ENCODE measurements at regions not wholly inside any gene's neighbourhood (a gene's known extent, or its start where the extent isn't known, plus 50 kb on each side); places are given as distances from the start of the nearest gene placed in this dataset.

GRCh38 chr5:15135661-15136060 lies 264.1 kb upstream of the ANKH start:
- no peaks in the 10 kb centered on the region for H3K36me3 ChIP-seq (ENCODE audit: low read depth)
- H3K4me1 ChIP-seq (ENCODE audit: insufficient read depth) = no peaks in the 10 kb centered on the region
- H2AFZ ChIP-seq = no peak overlapping the region
- no peak overlapping the region for H3K9ac ChIP-seq
- no peaks in the 10 kb centered on the region for H3K9me3 ChIP-seq (ENCODE audit: low read depth)
- H3K27ac ChIP-seq = no peak overlapping the region
- H3K79me2 ChIP-seq (ENCODE audit: insufficient read depth) = no peaks in the 10 kb centered on the region
- no peaks in the 10 kb centered on the region for H4K20me1 ChIP-seq (ENCODE audit: insufficient read depth)
- H3F3A ChIP-seq (ENCODE audit: insufficient read depth) = no peaks in the 10 kb centered on the region
- peaks cover 14% of the 10 kb centered on the region for H3K27me3 ChIP-seq (replicated peaks; ENCODE audit: insufficient read depth)
- H3K4me2 ChIP-seq (ENCODE audit: unreplicated experiment) = no peak overlapping the region
- DNase-seq = no peak
- H3K9me2 ChIP-seq (ENCODE audit: insufficient read depth) = no peaks in the 10 kb centered on the region
- TF ChIP-seq EZH2phosphoT487 (IDR thresholded peaks at IDR 0.05; ENCODE audit: insufficient read depth, low read depth) (no peak), EZH2 (IDR thresholded peaks at IDR 0.05; ENCODE audit: insufficient read depth, poor library complexity, severe bottlenecking) (no peak)
- WGBS, 2 experiments (ENCODE audit: low coverage in 1 of 2, low lambda C conversion rate in 2 of 2, missing lambda C conversion rate in 2 of 2) = 60% methylated on average over 2 of the region's 2 CpGs
- in situ Hi-C loops (cut with MboI) = no loop called here
- H3K4me3 ChIP-seq = no peak overlapping the region

- no peaks in the 10 kb centered on the region for H4K20me1 ChIP-seq (ENCODE audit: insufficient read depth)
- H3K4me3 ChIP-seq = no peak overlapping the region
- in situ Hi-C loops (cut with MboI) = no loop called here
- no peak overlapping the region for H3K9ac ChIP-seq
- H3K4me1 ChIP-seq (ENCODE audit: insufficient read depth) = no peaks in the 10 kb centered on the region
- no peaks in the 10 kb centered on the region for H3K36me3 ChIP-seq (ENCODE audit: low read depth)
- TF ChIP-seq EZH2 (IDR thresholded peaks at IDR 0.05; ENCODE audit: insufficient read depth, poor library complexity, severe bottlenecking) = no peak
- TF ChIP-seq EZH2phosphoT487 (IDR thresholded peaks at IDR 0.05; ENCODE audit: insufficient read depth, low read depth) = no peak
- no peaks in the 10 kb centered on the region for H3K9me2 ChIP-seq (ENCODE audit: insufficient read depth)
- no peak overlapping the region for H2AFZ ChIP-seq
- H3K27ac ChIP-seq = no peak overlapping the region
- no peak overlapping the region for H3K4me2 ChIP-seq (ENCODE audit: unreplicated experiment)
- H3K9me3 ChIP-seq (ENCODE audit: low read depth) = no peaks in the 10 kb centered on the region
- H3K27me3 ChIP-seq (replicated peaks; ENCODE audit: insufficient read depth) = peaks cover 10% of the 10 kb centered on the region
- DNase-seq = no peak
- H3F3A ChIP-seq (ENCODE audit: insufficient read depth) = no peaks in the 10 kb centered on the region
- 58 to 62% methylated on average over 3 of the region's 3 CpGs for WGBS, 2 experiments (ENCODE audit: low coverage in 1 of 2, low lambda C conversion rate in 2 of 2, missing lambda C conversion rate in 2 of 2)
- no peaks in the 10 kb centered on the region for H3K79me2 ChIP-seq (ENCODE audit: insufficient read depth)
These were observed 261.9 kb upstream of the ANKH start for GRCh38 chr5:15133456-15133965.

GRCh38 chr5:15132816-15133405 lies 261.3 kb upstream of the ANKH start:
- Histone ChIP-seq H3K9me3 (ENCODE audit: low read depth) (no peaks in the 10 kb centered on the region), H3K9ac (no peak overlapping the region), H3K4me2 (ENCODE audit: unreplicated experiment) (no peak overlapping the region), H4K20me1 (ENCODE audit: insufficient read depth) (no peaks in the 10 kb centered on the region), H3K4me1 (ENCODE audit: insufficient read depth) (no peaks in the 10 kb centered on the region), H3K36me3 (ENCODE audit: low read depth) (no peaks in the 10 kb centered on the region), H3K27ac (no peak overlapping the region), H3K9me2 (ENCODE audit: insufficient read depth) (no peaks in the 10 kb centered on the region), H3K4me3 (no peak overlapping the region), H2AFZ (no peak overlapping the region), H3K27me3 (replicated peaks; ENCODE audit: insufficient read depth) (peaks cover 10% of the 10 kb centered on the region), H3F3A (ENCODE audit: insufficient read depth) (no peaks in the 10 kb centered on the region), H3K79me2 (ENCODE audit: insufficient read depth) (no peaks in the 10 kb centered on the region)
- 57 to 61% methylated on average over 5 of the region's 5 CpGs for WGBS, 2 experiments (ENCODE audit: low coverage in 1 of 2, low lambda C conversion rate in 2 of 2, missing lambda C conversion rate in 2 of 2)
- in situ Hi-C loops (cut with MboI) = no loop called here
- TF ChIP-seq EZH2phosphoT487 (IDR thresholded peaks at IDR 0.05; ENCODE audit: insufficient read depth, low read depth) (no peak), EZH2 (IDR thresholded peaks at IDR 0.05; ENCODE audit: insufficient read depth, poor library complexity, severe bottlenecking) (no peak)
- DNase-seq = no peak

- Histone ChIP-seq H3K27me3 (replicated peaks; ENCODE audit: insufficient read depth) (peaks cover 10% of the 10 kb centered on the region), H3K27ac (no peak overlapping the region), H3K4me2 (ENCODE audit: unreplicated experiment) (no peak overlapping the region), H3F3A (ENCODE audit: insufficient read depth) (no peaks in the 10 kb centered on the region), H2AFZ (no peak overlapping the region), H3K4me3 (no peak overlapping the region), H3K79me2 (ENCODE audit: insufficient read depth) (no peaks in the 10 kb centered on the region), H3K9ac (no peak overlapping the region), H3K9me2 (ENCODE audit: insufficient read depth) (no peaks in the 10 kb centered on the region), H4K20me1 (ENCODE audit: insufficient read depth) (no peaks in the 10 kb centered on the region), H3K4me1 (ENCODE audit: insufficient read depth) (no peaks in the 10 kb centered on the region), H3K36me3 (ENCODE audit: low read depth) (no peaks in the 10 kb centered on the region), H3K9me3 (ENCODE audit: low read depth) (no peaks in the 10 kb centered on the region)
- WGBS, 2 experiments (ENCODE audit: low coverage in 1 of 2, low lambda C conversion rate in 2 of 2, missing lambda C conversion rate in 2 of 2) = 52 to 62% methylated on average over 5 of the region's 5 CpGs
- in situ Hi-C loops (cut with MboI) = no loop called here
- DNase-seq = no peak
- TF ChIP-seq EZH2phosphoT487 (IDR thresholded peaks at IDR 0.05; ENCODE audit: insufficient read depth, low read depth) (no peak), EZH2 (IDR thresholded peaks at IDR 0.05; ENCODE audit: insufficient read depth, poor library complexity, severe bottlenecking) (no peak)
These were observed 260.3 kb upstream of the ANKH start for GRCh38 chr5:15131909-15132308.
